ENCODE measurements at regions not wholly inside any gene's neighbourhood (a gene's known extent, or its start where the extent isn't known, plus 50 kb on each side); places are given as distances from the start of the nearest gene placed in this dataset.

- no peak for DNase-seq
Observed at GRCh38 chr6:26149240-26149639, 62.0 kb downstream of the HFE start.

GRCh38 chr6:26152226-26153101 lies 65.2 kb downstream of the HFE start:
- no peak for DNase-seq

DNA sequence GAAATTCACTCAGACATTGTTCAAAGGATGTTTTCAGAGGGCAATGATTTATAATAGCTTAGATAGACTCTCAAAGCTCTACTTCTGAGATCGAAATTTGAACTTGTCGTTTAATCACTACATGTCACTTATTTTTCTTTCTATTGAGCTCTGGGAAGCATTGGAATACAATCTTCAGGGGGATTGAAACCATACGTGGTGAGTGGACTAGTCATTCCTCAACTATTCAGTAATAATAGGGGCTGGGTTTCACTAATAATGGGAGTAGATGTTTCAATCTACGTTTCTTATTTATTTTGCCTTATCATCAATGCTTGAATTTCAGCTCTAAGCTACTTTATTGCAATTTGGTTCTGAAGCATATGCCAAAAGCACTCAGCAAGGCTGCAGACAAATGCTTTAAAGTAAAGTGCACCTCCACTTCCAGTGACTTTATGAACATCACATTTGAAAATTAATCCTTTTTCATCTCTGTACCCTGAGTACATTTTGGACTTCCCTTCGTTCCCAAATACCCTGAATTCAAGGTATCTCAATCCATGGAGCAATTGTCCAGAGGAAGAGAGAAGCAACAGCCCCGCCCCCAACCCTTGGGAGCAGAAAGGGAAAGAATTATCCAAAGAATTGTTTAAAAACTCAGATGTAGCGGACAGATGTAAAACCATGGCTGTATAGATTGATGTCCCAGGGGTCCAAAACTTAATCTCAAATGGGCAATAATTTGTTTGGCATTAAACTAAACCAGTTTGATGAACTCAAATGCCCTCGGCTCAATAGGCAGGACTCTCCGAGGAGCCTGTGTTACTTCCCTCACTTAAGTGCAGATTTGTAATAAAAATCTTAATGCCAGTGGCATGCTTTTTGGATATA lies 68.1 kb downstream of the HFE start:
- DNase-seq: no peak

- DNase-seq: peak; percentile 89
Observed at GRCh38 chr6:26156105-26156849, 69.0 kb downstream of the HFE start.

DNA sequence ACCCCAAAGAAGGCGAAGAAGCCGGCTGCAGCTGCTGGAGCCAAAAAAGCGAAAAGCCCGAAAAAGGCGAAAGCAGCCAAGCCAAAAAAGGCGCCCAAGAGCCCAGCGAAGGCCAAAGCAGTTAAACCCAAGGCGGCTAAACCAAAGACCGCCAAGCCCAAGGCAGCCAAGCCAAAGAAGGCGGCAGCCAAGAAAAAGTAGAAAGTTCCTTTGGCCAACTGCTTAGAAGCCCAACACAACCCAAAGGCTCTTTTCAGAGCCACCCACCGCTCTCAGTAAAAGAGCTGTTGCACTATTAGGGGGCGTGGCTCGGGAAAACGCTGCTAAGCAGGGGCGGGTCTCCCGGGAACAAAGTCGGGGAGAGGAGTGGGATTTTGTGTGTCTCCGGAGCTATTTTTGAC lies 69.6 kb downstream of the HFE start:
- DNase-seq: peak; percentile 66

DNA sequence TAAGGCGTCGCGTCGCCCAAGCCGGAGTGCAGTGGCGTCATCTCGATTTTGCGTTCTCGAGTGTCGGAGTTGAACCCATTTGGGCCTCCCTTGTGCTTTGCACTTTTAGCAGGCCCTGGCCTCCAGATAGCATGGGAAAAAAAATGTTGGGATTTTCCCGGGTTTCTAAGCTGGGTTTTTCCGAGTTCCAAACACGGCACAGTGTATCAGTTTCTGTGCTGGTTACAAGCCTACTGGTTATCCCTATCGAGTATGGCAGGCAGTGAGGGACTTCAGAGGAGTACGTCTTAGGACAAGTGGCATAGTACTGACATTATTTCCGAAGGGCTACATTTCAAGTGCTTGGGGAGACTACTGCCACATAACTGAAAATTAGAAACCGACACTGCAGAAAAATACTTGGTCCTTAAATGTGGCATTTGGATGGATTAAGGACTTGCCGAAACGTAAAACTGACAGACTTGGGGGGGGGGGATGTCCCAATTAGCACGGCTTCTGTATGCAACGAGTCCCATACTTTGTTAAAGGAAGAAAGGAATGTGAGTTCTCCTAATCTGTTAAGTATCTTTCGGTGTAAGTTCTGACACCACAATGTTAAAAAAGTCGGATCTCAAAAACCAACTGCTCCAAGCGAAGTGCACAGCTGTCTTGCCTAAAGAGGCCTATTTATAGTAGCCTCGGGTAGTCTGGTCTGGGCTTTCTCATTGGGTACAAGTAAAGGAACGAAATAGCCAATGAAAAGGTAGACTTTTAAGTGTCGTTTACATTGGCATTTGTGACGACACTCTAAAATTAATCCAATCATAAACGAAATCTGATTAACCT lies 70.2 kb downstream of the HFE start:
- DNase-seq: peak; percentile 97

GRCh38 chr6:26158076-26158580 lies 70.9 kb downstream of the HFE start:
- DNase-seq: peak; percentile 97

DNA sequence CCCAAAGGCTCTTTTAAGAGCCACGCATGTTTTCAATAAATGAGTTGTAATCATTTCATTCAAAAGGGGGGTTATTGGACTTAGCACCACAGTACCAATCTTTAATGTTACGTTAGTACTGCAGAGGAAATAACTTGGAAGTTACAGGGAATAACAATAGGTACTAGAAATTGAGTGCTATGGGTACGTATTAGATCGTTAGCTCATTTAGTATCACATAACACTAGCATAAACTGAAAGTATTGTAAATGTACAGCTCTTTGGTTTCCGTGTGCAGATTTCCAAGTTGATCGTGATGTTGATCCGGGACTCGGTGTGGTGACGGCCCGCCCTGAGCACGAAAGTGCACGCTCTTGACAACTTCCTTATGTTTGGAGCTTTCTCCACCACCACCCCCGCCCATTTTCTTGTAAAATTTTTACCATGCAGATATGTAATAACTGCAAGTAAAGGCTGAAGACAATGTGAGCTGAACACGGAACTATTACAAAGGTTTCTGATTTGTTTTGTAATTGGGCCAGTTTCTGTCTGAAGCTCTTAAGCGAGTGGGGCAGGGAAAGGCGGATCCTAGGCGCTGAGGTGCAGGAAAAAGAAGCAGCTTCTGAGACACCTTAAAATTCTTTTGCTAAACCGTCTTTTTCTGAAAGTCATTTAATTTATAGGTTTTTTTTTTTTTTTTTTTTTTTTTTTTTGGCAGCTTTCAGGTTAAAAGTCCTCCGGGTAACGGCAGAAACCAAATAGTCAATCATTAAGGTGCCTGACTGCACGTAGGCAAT lies 71.5 kb downstream of the HFE start:
- peak; percentile 39 for DNase-seq

- DNase-seq: no peak
Observed at GRCh38 chr6:26159357-26160273, 72.4 kb downstream of the HFE start.

- no peak for DNase-seq
Observed at GRCh38 chr6:26161322-26161721, 74.1 kb downstream of the HFE start.

- DNase-seq: no peak
Observed at GRCh38 chr6:26162399-26162798, 75.2 kb downstream of the HFE start.

DNA sequence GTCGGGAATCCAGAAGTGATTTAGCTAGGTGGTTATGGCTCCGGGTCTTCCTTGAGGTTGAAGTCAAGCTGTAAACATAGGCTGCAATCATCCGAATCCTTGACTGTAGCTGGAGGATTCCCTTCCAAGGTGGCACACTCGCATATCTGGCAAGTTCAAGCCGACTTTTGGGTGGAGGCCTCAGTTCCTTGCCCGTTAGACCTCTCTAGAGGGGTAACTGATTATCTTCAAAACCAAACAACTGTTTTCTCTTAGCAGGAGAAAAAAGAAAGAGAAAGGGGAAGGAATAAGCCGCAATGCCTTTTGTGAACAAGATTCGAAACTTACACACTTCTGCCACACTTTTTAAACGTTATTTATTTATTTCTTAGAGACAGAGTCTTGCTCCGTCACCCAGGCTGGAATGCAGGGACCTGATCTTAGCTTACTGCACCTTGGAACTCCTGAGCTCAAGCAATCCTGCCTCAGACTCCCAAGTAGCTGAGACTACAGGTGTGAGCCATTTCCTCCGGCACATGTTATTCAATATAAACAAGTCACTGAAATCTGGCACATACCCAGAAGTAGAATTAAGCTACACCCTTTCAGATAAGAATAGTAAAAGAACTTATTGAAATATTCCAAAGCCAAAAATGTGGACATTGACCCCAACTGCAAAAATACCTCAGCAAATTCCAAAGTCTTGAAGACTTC lies 76.3 kb downstream of the HFE start:
- no peak for DNase-seq

- DNase-seq: no peak
Observed at GRCh38 chr6:26164120-26164505, 76.9 kb downstream of the HFE start.

DNA sequence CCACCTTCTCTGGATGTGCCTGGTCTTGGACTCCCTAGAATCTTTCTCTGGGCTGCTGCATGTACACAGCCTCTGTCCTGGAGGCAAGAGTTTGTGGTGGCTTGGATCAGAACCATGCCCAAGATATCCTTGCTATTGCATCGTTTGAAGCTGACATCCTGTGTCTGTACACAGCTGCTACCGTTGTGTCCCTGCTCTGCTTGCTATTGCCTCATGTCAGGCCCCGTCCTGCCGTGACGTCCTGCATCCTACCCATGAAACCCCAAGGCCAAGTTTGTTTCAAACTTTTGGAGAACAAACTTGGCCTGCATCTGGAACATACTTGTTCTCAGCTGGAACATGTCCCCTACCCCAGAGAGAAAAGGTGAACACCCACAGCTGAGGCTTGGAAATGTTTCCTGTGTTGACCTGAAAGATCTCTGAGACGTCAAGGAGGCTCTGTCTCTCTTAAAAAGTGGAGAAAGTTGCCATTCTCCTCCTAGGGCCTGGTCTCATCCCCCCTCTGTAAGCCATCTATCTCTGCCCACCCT lies 78.1 kb downstream of the HFE start:
- no peak for DNase-seq

GRCh38 chr6:26170181-26170580 lies 83.0 kb downstream of the HFE start:
- no peak for DNase-seq

DNA sequence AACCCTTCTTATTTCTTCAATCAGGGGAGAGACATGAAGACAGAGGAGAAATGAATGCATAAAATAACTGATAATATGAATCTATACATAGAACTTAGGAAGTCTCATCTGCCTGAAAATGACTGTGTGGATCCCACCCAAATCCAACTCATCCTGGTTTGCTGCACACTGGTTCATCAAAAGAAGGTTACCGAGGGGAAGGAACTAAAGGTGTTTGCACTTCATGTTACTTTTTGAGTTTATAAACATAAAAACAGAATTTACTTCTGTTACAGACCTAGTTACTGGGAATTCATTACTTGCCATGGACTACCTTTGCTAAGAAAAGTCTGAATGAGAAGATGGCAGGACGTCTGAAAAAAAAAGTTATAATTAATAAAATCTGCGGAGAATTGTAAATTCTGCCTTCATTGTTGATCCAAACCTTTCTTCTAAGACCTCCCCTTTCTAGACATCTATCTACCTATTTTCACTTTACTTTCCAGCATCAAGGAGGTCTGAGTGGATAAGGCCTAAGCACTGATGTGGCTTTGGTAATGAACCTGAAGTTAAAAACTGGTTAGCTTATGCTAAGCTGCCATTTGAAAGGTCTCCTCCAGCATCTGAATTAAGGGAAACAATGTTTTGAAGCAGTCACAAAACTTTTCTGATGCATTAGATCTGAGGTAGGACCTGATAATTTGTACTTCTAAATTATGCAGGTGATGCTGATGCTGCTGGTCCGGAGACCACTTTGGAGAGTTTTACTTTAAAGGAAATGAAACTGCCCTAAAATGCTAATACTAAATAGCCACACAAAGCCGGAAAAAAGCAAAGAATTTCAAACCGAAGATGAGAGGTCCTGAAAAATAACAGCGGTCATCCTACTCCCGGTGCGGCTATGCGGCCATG lies 84.0 kb downstream of the HFE start:
- DNase-seq: no peak

DNA sequence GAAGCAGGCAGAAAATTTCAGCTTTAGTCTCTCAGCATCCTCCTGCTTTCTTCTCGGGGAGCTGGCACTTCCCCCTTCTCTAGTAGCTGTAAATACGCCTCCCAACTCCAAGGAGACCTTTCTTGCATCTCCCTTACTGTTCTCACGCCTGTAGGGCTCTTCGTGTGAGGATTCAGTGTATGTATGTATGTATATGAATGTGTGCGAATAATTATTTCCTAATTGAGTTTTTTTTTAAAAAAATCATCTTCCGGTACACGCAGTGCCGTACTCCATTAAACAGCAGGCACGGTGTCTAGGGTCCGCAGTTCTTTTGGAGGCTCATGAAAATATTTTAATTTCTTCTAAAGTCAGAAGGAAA lies 85.4 kb downstream of the HFE start:
- peak; percentile 12 for DNase-seq

DNA sequence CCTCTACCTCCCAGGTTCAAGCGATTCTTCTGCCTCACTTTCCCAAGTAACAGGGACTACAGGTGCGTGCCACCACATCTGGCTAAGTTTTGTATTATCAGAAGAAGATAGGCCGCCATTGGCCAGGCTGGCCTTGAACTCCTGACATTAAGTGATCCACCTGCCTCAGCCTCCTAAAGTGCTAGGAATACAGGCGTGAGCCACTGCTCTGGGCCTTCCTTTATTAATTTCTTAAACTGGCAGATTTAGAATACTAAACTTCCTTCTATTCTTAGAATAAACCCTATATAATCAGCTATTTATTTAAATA lies 86.6 kb downstream of the HFE start:
- DNase-seq: no peak

DNA sequence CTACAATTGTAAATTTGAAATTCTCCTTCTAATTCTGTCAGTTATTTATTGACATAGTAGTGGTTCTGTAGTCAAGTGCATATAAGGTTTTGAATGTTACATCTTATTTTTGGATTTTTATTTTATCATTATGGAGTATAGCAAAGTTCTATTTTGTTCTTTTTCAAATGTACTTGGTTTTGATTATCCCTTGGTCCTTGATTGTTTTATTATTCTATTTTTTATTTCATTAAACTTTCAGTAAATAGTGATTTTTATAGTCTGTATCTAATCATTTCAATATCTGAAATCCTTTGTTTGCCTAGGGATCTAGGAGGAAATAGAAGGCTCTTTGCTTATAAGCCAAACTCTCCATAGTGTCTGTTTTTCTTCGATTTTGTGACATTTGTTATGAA lies 87.8 kb downstream of the HFE start:
- no peak for DNase-seq

Data from GDM1 (cell line).